Hepatocyte (in vitro differentiated cells): ENCODE measurements at regions not wholly inside any gene's neighbourhood (a gene's known extent, or its start where the extent isn't known, plus 50 kb on each side); places are given as distances from the start of the nearest gene placed in this dataset.

Experiments used
- EZH2 ChIP-seq: fragments of 200-600 bp; sonication (generic); IDR thresholded peaks from 2 replicates; pipeline ENCODE4 v1.6.1; 2016; ENCODE audit warnings: antibody characterized with exemption, mild to moderate bottlenecking, borderline replicate concordance
- EZH2phosphoT487 ChIP-seq: fragments of 200-600 bp; sonication (generic); IDR thresholded peaks from one replicate; pipeline ENCODE4 v1.6.1; 2018; ENCODE audit warnings: antibody characterized with exemption, mild to moderate bottlenecking, low read depth, moderate library complexity; ENCODE audit not compliant: unreplicated experiment, severe bottlenecking
- TF ChIP-seq, protein P1 (sequence below): fragments of 200-600 bp; sonication (generic); IDR thresholded peaks from 2 replicates; pipeline ENCODE4 v1.5.1; 2016; ENCODE audit warnings: antibody characterized with exemption, mild to moderate bottlenecking; ENCODE audit not compliant: poor library complexity

DNA sequence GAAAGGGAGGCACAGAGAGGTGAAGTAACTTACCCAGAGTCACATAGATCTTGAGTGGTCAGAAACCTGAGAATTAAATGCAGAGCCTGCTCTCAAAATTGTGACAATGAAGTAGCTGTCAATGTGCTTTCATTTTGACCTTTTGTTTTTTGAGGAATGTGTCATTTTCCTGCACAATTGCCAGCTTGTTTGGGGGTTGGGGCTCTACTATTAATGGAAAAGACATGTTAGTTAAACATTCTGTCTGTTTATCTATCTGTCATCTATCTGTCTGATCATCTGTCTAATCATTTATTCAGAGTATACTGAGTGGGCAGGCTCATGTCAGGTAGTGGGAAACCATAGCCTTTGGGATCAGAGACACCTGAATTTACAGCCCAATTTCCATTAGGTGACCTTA, 428.4 kb downstream of the TSN start:
- TF ChIP-seq, protein P1, sequence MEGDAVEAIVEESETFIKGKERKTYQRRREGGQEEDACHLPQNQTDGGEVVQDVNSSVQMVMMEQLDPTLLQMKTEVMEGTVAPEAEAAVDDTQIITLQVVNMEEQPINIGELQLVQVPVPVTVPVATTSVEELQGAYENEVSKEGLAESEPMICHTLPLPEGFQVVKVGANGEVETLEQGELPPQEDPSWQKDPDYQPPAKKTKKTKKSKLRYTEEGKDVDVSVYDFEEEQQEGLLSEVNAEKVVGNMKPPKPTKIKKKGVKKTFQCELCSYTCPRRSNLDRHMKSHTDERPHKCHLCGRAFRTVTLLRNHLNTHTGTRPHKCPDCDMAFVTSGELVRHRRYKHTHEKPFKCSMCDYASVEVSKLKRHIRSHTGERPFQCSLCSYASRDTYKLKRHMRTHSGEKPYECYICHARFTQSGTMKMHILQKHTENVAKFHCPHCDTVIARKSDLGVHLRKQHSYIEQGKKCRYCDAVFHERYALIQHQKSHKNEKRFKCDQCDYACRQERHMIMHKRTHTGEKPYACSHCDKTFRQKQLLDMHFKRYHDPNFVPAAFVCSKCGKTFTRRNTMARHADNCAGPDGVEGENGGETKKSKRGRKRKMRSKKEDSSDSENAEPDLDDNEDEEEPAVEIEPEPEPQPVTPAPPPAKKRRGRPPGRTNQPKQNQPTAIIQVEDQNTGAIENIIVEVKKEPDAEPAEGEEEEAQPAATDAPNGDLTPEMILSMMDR = no peak
- TF ChIP-seq EZH2phosphoT487 (no peak), EZH2 (no peak)
